NCI-H2196 (cell line): ENCODE measurements at regions not wholly inside any gene's neighbourhood (a gene's known extent, or its start where the extent isn't known, plus 50 kb on each side); places are given as distances from the start of the nearest gene placed in this dataset.
"Not testable (repeated sequence)": the region's sequence is repeated elsewhere in the genome, so short reads cannot be mapped to it uniquely, and the experiment has no call there.

ENCODE experiments used
- DNase-seq: peaks from one replicate; lab custom pipeline; 2025; ENCODE audit not compliant: unreplicated experiment; lab: John Stamatoyannopoulos, UW

DNA sequence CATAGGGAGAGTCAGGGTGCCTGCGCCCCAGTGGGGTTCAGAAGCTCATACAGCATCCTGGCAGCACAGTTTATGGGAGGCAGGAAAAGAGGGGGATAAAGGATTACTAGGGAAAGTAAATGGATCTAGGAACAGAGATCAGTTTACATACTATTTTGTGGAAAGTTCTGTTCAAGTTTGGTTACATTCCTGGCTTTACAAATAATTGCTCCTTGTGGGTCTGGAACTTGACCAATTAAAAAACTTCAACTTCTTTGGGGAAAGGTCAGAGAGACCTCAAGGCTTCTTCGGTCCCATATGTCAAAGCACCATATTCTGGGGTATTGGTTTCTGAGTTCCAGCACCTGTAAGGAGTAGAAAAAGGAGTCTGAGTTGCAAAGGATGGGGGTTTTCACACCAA, 64.1 kb downstream of the ZDHHC19 start:
- no peak for DNase-seq

DNA sequence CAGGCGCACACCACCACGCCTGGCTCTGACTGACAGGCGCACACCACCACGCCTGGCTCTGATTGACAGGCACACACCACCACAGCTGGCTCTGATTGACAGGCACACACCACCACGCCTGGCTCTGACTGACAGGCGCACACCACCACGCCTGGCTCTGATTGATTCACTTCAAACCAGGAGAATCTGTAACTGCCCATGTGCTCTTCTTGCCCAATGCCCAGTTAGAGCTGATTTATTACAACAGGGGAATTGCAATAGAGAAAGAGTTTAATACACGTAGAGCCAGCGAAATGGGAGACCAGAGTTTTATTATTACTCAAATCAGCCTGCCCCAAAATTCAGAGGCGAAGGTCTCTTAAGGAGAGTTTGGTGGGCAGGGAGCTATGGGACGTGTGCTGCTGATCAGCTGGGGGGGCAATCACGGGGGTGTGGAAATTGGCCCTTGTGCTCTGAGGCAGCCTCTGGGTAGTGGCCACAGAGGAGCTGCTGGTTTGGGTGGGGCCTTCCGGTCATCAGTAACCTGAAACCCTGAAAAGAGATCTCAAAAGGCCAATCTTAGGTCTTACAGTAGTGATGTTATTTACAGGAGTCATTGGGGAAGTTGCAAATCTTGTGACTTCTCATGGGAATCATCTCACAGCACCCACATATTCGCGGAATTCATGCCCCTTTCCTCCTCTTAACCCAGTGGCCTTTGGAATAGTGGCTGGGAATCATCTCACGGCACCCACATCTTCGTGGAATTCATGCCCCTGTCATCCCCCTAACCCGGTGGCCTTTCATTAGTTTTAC, 63.8 kb upstream of the TFRC start:
- no peak for DNase-seq

DNA sequence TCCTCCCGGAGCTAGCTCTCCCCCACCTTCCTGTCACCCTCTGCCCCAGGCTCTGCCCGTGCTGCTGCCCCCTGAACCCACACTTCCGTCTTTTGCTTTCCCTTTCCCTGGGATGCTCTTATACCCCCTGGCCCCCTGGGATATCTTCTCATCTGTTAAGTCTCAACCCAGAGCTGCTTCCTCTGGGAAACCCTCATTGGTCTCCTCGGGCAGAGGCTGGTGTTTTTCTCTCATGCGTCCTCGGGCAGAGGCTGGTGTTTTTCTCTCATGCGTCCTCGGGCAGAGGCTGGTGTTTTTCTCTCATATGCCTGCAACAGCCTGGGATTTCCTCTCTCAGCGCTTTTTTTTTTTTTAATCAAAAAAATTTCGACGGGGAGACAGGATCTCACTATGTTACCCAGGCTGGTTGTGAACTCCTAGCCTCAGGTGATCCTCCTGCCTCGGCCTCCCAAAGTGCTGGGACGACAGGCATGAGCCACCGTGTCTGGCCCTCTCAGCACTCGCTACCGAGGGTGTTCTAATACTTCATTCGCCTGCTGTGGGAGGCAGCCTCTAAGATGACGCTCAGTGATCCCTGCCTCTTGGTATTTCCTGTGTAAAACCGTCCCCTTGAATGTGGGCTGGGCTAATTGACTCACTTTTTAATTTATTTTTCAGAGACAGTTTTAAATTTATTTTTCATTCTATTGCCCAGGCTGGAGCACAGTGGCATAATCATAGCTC, 62.7 kb upstream of the TFRC start:
- DNase-seq: no peak

DNA sequence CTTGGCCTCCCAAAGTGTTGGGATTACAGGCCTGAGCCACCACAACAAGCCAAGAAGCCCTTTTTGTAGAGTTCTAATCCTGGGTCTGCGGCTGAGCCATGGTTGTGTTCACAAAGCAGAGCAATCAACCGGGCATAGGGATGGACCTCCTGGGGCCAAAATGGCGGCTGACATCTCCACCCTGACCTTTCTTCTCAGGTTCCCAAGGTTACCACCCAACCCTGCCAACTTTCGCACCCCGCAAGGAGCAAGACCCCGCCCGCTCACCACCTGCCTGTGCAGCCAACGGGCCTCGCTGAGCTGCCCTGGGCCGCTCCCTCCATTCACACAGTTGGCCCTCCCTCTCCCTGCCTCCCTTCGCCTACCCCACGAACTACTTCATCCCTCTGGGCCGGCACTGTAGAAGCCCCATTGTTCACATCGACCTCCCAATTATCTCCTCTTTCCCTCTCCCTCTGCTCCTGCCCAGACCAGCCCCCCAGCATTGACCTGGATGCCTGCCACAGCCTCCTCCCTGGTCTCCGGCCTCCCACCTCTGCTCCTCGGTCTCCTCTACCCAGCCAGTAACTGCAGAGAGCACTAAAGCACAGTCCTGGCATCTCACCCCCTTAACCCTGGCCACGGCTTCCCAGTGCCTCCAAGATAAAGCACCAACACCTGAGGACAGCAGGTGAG, 62.0 kb upstream of the TFRC start:
- no peak for DNase-seq

DNA sequence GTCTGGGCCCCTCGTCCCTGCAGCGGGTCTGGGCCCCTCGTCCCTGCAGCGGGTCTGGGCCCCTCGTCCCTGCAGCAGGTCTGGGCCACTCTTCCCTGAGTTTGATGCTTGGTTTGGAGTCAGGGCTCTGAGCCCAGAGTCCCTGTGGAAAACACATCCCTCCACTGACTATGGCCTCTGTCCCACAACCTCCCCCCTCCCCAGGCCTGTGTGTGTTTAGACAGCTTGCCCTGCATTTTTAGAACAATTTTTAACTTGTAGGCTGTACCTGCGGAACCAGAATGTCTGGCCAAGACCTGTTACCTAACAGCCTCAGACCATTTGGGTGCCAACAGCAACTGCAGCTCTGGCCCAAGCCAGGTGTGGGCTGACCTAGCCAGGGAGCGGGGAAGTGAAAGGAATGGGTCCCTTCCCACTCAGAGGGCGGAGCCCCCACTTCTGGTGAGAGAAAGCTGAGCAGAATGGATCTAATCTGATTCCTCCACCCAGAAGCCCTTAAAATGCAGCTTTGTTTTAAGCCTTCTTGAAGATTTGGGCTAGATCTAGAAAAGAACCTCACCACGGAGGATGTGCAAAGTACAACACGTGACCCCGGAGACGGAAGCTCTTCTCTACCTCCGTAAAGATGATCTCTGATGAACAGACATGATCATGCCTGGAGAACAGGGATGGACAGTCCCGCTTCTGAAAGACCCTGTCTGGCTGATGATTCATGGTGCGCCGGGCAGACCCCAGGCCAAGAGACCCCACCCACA, 60.5 kb upstream of the TFRC start:
- DNase-seq: peak; percentile 75

DNA sequence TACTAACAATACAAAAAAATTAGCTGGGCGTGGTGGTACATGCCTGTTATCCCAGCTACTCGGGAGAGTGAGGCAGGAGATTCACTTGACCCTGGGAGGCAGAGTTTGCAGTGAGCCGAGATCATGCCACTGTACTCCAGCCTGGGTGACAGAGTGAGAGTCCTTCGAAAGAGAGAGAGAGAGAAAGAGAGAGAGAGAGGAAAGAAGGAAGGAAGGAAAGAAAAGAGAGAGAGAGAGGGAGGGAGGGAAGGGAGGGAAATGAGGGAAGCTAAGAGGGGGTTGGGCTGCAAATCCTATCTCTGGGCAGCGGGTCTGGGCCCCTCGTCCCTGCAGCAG, 59.9 kb upstream of the TFRC start:
- DNase-seq: no peak

DNA sequence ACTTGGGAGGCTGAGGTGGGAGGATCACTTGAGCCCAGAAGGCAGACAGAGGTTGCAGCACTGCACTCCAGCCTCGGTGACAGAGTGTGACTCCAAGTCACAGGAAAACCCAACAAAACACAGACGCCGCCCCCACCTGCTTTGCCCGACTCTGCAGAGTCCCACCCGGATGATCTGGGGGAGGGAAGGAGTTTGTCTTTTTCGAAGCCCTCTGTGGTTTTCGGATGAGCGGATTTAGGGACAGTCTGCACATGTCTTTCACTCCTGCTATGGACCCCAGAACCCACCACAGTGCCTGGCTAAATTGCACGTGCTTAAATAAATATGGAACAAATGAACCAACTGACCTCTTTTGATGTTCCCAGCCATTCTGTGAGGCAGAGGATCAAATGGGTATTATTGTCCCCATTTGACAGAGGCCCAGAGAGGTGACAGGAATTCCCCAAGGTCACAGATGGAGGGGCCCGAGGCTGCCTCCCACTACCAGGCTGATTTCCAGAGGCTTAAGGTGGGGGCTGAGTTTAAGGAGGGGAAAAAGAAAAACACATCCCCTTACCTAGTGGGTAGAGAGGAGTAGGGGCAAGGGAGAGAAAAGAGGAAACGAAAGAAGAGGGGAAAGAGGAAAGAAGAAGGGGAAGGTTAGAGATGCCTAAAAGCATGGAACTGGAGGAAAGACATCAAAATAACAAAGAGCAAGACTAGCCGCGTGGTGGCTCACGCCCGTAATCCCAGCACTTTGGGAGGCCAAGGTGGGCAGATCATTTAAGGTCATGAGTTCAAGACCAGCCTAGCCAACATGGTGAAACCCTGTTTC, 59.4 kb upstream of the TFRC start:
- no peak for DNase-seq

DNA sequence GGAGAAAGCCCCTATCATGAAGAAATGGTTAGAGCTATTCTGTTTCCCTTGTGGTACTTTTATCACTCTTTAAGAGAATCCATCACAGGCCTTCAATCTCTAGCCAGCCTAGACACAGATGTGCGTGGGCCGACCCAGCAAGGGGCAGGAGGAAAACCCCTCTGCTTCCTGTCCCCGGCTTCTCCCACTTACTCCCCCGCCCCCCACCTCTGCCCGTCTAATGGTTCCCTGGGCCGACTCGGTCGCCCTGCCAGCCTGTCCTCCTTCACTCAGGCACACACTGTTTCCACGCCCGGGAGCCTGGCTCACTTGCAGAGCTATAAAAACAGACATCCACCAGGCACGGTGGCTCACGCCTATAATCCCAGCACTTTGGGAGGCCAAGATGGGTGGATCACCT, 58.3 kb upstream of the TFRC start:
- no peak for DNase-seq

DNA sequence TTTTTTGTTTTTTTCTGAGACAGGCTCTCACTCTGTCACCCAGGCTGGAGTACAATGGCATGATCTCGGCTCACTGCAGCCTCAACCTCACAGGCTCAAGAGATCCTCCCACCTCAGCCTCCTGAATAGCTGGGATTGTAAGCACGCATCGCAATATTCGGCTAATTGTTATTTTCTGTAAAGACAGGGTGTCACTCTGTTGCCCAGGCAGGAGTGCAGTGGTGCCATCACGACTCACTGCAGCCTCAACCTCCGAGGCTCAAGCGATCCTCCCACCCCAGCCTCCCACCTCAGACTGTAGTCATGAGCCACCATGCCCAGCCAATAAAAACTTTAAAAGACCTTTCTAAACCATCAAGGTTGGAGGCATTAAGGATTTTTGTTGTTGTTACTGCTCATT, 57.4 kb upstream of the TFRC start:
- no peak for DNase-seq

DNA sequence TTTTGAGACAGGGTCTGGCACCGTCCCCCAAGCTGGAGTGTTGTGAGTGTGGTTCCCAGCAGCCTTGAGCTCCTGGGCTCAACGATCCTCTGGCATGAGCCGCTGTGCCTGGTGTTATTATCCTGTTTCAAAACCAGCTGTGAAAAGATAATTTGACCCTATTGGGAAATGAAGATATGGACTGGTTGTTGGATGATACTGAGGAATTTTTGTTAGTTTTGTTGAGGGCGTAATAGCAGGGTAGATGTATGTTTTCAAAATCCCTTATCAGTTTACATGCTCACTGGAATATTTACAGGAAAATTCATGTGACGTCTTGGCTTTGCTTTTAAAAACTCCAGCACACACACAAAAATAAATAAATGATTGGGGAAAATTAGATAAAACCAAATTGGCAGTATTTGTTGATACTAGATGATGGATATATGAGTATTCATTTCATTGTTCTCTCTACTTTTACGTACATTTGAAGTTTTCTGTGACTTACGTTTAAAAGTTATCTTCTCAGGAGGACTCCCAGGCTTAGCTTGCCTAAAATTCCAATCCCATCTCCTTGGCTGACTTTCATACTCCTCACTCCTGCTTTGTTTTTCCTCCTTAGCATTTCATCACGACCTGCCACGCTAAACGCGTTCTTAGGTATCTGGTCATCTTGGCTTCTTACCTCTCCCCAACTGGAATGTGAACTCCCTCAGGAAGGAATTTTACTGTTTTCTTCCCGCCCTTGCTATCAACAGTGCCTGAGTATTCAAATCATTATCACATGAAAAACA, 56.8 kb upstream of the TFRC start:
- no peak for DNase-seq

DNA sequence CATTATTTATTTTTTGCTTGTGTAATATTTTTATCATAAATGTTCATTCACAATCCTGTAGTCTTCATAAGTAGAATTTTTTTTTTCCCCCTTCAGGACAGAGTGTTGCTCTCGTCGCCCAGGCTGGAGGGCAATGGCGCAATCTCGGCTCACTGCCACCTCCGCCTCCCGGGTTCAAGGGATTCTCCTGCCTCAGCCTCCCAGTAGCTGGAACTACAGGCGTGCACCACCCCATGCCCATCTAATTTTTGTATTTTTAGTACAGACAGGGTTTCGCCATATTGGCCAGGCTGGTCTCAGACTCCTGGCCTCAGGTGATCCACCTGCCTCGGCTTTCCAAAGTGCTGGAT, 54.7 kb upstream of the TFRC start:
- not testable (repeated sequence) for DNase-seq

DNA sequence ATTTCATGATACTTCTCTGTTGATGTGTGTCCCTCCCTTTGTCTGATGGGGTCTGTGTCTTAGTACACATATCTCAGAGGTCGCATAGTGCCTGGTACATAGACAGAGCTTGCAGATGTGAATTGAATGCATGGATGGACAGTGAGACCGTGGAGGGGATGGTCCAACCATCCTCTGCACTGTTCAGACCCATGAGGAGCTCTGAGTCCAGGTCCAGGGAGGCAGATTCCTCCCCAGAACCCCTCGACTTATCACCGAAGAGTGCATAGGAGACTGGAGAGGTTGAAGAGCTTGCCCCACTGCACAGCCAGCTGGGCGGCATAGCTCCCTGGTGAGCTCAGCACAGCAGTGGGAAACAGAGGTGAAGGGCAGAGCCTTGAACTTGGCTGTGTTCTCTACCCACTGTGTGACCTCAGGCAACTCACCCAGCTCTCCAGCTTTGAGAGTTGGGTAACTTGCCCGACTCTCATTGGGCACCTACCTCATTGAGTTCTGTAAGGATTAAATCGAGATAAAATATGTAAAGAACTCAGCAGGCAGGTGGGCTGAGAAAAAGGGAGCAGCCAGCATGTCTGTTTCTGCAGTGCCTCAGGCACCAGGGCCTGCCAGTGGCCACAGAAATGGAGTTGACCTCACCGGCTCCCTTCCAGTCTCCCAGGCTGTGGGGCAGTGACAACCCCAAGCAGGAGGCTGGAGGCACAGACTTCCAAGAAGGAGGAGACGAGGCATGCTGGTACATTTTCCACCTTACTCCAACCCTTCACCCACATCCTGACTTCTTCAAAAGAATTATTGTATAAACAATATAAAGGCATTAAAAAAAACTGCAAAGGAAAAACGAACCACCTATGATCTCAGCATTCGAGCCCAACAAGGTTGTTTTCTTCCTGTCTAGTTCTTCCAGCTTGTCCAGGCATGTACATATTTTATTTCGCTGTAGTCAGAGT, 54.1 kb upstream of the TFRC start:
- peak; percentile 40 for DNase-seq

DNA sequence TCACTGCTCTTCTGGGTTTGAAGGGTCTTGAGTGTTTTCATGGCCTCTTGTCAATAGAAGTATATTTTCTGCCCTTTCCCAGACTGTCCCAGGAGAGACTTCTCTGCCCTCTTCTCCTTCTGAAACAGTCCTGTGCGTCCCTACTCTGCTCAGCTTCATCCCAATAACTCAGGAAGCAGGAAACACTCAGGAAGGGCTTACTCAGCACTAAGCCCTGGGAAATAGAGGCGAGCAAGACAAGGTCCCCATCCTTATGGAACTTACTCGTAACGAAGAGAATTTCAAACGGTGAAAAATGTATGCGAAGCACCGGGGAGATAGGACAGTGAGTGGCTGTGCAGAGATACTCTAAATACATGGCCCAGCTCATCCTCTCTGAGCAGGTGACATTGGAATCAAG, 52.8 kb upstream of the TFRC start:
- DNase-seq: no peak

DNA sequence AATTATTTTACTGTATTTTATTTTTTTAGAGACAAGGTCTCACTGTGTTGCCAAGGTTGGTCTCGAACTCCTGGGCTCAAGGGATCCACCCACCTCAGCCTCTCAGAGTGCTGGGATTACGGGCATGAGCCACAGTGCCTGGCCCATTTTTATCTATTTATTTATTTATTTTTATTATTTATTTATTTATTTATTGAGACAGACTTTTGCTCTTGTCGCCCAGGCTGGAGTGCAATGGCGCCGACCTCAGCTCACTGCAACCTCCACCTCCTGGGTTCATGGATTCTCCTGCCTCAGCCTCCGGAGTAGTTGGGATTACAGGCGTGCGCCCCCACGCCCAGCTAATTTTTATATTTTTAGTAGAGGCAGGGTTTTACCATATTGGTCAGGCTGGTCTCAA, 52.0 kb upstream of the TFRC start:
- DNase-seq: not testable (repeated sequence)

DNA sequence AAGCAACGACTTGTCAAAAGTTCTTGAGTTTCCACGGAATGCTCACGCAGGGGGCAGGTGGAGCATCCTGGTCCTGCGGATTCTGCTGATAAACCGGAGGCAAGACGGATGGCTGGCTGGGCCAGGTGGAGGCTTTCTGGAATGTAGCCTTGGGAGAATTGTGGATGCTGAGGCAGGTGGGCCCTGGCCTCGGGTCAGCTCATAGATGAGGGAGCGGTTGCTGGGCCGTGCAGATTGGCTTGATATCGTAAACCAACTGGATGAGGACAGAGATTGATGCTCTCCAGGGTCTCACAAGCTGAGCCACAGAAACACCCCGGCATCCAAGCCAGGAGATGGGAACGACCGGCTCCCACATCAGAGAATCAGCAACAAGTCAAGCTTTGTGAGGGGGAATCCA, 50.0 kb upstream of the TFRC start:
- DNase-seq: no peak
